Mammary epithelial cell (primary cell): ENCODE measurements at regions not wholly inside any gene's neighbourhood (a gene's known extent, or its start where the extent isn't known, plus 50 kb on each side); places are given as distances from the start of the nearest gene placed in this dataset.

ENCODE experiments used
- CTCF ChIP-seq, 2 donors: IDR thresholded peaks in 1 of 2; conservative IDR thresholded peaks in 1 of 2; 2 replicates each; pipeline ENCODE4 v1.5.1; 2011 to 2012; ENCODE audit warnings: inconsistent platforms in 2 of 2, low read length in 2 of 2, mild to moderate bottlenecking in 2 of 2, control low read depth in 1 of 2, low read depth in 1 of 2; ENCODE audit not compliant: insufficient read depth in 1 of 2; ENCODE audit errors: extremely low read depth in 1 of 2
- EZH2 ChIP-seq: IDR thresholded peaks from 2 replicates; pipeline ENCODE4 v1.6.1; 2012; ENCODE audit warnings: low read length, inconsistent platforms, borderline replicate concordance

GRCh38 chr14:106507354-106507753 lies 981.0 kb downstream of the TMEM121 start:
- no peak for TF ChIP-seq EZH2
- TF ChIP-seq CTCF (conservative IDR thresholded peaks at IDR 0.05 in 1 of 2, IDR thresholded peaks at IDR 0.05 in 1 of 2; ENCODE audit: extremely low read depth in 1 of 2, insufficient read depth in 1 of 2, low read depth in 1 of 2, low read length in 2 of 2) = no peak
